C1 segment of cervical spinal cord (tissue), 14 donors: ENCODE measurements at regions not wholly inside any gene's neighbourhood (a gene's known extent, or its start where the extent isn't known, plus 50 kb on each side); places are given as distances from the start of the nearest gene placed in this dataset.
"Not testable (repeated sequence)": the region's sequence is repeated elsewhere in the genome, so short reads cannot be mapped to it uniquely, and the experiment has no call there.

ENCODE experiments used
- DNase-seq, 14 donors: peaks; one replicate each; lab custom pipeline; 2025; lab: John Stamatoyannopoulos, UW

DNA sequence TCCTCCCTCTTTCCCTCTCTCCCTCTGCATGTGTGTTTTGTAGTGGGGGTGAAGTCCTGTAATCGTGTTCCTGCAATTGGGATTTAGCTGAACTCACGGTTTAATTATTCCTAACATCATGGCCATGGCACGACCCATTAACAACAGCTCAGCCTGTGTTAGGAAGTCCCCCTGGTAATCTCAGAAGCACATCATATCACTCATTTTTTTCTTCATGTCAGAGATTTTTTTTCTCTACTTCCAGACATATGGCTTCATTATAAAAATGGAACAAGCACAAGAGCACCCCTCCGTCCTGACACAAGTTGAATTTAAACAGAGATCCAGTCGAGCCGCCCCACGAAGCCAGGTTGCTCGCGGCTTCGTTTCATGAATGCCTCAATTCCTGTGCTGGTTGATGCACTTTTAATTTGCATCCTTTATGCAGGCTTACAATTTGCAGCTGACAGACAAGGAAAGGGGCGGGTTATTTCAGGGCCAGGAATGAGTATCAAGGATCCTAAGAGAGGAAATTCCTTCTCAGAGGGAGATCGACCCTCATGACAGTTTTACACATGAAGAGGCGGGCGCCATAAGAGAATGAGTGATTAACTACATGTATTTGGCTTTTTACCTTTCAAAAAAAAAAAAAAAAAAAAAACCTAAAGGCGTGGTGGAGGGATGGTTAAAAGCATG is 192.9 kb downstream of the MAF start:
- DNase-seq = no peak

DNA sequence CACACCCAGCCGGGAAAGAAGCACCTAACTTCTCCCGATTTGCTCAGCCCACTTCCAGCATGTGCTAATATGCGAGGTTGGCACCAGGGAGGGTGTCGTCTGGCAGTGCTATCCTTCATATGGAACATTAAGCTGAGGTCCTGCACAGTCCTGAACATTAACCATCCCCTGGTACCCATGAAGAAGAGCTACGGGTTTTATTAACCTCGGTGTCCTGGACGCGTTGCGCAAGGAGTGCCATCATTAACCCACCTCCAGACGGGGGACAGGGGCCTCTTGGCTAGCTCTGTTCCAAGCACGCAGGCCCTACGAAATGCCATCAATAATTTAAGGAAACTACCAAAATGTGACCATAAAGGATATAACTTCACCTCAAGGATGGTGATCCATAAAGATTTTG is 193.5 kb downstream of the MAF start:
- no peak for DNase-seq

DNA sequence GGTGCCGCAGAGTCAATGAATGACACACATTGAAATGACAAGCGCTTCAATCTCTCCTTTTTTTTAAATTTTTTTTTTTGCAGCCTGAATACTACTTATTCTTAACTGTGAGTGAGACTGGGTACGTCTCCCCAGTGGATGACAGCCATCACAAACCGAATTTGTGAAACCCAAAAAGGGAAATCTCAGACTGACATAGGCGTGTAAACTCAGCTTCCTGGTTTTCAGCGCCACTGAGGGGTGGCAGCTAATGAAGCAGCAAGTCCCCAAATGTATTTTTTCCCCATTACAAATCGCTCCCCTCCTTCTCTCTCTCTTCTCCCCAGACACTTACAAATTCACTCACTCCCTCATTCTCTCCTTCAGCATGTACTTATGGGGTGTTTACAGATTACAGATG is 196.0 kb downstream of the MAF start:
- no peak for DNase-seq

DNA sequence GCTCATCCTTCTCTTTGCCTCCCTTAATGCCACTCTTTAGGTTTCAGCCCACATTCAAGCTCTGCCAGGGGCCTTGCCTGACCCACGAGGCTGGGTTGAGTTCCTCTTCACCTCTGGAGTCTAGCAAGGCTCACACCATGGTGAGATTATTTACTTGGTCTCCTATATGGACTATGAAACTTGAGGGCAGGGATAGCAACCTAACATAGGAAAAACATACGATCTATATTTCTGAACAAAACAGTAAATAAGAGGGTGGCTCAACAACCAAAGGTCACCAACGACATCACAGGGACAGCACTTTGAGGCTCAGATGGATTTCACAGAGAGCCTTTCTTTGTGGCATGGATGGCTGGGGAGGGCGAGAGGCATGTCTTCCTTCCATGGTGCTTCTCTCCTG is 197.0 kb downstream of the MAF start:
- DNase-seq = no peak

DNA sequence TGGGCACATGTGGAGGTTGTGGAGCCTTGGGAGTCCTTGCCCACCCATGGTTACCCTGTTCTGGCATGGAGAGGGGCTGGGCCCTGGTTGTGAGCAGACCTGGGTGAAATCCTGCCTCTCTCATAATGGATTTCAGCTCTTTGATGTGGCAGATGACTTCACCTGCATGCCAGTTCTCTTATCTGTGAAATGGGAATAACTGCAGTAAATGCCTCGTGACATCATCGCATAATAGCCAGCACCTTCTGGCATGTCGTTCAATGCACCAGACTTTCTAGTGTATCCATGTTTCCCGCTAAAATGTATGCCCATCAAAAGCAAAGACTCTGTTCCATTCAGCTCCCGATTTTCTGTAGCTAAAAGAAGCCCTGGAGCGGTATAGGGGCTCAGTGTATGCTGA is 197.6 kb downstream of the MAF start:
- DNase-seq = no peak

DNA sequence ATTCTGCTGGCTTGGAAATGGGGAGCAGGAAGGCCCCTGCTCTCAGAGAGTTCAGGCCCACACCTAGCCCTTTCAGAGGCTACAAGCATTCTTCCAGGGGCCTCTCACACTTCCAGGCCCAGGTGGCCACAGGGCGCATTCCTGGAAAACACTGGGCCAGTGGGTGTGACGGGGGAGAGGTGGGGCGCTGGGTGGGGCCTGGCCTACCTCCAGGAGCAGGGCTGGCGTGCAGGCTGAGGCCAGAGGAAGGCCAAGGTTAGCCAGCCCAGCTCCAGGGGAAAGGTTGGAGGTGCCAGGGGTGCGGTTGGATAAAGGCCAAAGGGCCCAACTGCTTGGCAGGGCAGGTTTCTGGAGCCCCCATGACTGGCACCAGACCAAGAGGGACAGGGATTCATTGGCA is 198.2 kb downstream of the MAF start:
- DNase-seq = no peak

DNA sequence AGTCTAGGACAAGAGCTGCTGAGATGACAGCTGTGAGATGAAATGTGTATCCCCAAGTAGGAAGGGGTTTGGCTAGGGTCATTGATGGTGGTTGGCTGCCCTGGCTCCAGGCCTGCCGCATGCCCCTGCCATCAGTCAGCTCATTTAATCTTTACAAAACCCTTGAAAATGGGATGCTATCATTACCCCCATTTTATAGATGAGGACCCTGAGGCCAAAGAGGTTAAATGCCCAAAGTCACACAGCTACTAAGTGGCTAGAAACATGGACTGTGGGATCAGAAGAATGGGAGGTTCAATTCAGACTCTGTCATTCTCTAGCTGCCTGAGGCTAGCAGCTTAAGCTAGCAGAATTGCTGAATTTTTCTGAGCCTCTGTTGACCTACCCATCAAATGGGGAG is 198.8 kb downstream of the MAF start:
- DNase-seq = no peak

DNA sequence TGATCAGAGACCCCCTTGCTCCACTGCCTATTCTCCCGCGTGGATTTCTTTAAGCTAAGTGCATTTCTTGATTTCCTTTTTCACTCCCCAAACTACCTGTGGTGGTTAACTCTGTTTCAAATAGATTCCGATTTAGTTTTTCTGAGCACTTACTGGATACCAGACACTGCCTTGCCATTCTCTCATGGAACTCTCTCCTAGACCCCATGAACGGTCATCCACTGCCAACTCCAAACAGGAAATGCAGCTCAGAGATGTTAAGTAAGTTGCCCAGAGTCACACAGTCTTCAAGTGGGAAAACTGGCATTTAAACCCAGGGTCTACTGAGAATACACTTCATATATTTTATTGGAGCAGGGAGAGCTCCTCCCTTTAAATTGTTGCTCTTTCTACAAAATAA is 199.4 kb downstream of the MAF start:
- no peak for DNase-seq

DNA sequence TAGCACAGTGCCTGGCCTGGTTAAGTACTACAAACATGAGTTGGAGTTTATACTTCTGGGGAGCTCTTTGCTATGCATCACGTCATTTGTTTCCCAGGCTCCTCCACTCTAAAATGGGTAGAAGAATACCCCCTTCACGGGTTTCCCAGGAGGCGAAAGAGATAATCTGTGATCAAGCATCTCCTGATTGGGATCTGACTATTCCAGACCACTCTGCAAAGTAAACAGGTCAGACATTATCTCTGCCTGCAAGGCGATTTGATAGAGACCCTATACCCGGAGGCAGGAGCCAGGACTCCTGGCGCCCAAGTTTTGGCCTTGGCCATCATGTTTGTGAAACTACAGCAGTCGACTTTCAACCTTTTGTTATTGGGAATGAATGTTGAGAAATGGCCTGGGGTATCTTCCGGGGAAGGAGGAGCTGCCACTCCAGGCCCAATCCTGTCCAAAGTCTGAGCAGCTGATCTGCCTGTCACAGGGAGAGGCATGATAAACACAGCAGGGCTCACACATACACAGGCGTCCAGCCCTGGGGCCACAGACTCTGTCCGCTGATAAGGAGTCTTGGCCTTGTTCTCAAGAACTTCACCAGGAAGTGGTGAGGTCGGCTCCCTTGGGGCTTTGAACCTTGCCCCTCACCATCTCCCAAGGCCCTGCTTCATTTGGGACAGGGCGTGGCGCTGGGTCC is 199.9 kb downstream of the MAF start:
- no peak for DNase-seq

DNA sequence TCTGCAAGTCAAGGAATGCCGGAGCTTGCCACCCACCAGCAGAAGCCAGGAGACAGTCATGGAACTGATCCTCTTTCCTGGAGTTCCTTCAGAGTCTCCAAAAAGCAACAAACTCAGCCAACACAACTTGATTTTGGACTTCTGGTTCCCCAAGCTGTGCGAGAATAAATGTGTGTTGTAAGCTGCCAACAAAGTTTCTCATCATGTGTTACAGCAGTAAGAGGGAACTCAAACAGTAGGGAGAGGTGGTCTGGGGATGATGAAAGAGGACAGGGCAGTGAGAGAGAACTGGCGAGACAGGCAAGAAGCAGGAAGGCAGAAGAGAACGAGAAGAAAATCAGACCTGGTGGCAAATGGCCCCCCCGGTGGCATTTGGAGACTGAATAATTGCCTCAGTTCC is 204.9 kb downstream of the MAF start:
- peak in 1 of 14 donors; percentile 13 for DNase-seq

DNA sequence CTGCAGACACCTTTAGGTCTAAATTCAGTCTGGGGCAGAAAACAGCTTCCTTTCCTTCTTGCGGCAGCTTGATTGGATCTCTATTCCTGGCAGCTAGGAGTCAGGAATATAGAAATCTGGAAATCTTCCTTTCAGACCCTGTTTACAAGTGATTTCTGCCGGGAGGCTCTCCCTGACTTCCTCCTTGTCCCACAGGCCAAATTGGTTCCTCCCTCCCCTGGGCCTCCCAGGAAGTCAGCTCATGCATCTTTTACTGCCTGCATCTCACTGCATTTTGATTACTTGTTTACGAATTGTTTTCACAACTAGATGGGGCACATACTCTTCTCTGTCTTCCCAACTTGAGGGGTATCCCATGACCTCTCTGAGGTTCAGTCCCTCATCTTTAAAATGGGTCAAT is 206.3 kb downstream of the MAF start:
- no peak for DNase-seq

DNA sequence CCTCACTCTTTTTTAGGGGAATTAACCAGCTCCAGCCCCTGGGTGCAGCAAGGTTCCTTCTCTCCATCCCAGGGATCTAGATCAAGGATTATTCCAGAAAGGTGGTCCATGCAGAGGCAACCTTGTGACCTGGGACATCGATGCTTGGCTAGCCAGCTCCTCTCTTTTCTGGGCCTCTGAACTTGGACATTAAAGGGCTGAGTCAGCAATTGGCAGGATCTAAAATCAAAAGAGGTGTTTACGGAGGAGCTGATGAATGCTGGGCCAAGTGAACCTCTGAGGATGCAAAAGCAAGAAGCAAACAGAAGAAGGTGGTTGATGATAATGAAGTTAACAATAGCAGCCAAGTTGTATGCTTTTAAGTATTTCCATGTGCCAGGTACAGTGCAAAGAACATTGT is 207.0 kb downstream of the MAF start:
- no peak for DNase-seq

DNA sequence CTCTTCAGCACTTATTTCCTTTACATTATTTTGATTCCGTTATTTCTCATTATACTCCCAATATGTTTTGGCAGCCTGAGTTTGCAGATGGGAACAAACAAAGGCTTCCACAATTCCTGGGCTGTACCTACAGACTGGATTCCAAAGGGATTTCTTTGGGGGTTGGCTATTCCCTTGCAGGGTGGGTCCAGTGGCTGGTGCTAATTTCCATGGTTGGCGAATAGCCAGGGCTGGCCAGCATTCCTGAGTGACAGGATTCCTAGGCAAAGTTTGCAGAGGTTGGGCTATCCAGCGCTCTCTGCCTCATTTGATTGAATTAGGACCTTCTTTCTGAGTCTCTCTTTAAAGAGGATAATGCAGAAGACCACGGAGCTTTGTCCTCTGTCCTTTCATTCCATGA is 207.4 kb downstream of the MAF start:
- DNase-seq = no peak

DNA sequence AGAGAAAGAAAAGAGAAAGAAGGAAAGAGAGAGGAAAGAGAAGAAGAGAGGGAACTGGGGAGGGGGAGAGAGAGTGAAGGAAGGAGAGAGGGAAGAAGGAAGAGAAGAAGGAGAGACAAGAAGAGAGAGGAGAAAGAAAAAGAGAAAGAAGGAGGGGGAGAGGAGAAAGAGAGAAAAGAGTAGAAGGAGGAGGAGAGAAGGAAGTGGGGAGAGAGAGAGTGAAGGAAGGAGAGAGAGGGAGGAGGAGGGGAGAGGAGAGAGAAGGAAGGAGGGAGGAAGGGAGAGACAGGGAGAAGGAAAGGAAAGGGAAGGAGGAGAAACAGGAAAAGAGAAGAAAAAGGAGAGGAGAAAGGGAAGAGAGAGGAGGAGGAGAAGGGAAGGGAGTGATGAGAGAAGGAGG is 208.5 kb downstream of the MAF start:
- DNase-seq = no peak

DNA sequence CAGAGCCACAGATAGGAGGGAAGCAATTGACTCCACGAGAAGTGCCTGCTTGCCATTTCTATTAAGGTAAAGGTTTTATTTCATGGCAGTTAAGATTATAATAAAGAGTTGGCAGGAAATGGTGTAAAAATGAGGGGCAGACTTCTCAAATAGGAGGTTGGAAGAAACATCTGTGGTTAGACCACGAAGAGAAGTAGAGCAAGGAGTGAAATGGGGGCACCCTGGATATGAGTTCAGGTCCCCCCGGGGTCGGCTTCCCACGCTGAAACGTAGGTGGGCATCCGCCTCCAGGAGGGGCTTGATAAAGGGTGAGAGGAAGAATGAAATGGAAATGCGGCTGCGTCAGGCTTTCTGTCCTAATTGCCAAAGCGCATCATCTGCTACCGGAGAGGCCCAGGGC is 209.1 kb downstream of the MAF start:
- DNase-seq = no peak

DNA sequence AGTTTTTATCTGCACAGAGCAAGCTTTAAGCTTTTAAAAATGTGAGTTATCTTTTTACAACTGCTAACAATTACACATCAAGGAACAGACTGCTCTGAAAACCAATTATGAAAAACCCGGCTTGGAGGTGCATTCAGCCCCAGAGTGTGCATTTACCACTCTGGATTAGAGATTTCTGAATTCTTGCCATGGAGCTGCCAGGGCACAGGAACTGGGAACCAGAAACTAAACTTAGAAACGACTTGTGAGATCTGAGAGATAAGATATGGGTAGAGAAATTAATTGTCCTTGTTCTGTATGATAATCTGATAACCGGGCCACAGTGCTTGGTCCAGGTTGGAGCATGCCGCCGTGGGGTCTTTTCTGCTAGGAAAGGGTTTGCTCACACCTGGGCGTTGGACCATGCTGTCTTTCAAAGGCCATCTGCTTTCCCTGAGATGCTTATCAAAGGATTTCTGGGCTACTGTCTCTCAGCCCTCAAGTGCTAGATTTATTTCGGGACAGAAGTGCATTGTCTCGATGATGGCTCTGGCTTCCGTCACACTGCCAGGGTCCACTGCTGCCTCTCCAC is 210.0 kb downstream of the MAF start:
- DNase-seq = peak in 1 of 14 donors; percentile 36

DNA sequence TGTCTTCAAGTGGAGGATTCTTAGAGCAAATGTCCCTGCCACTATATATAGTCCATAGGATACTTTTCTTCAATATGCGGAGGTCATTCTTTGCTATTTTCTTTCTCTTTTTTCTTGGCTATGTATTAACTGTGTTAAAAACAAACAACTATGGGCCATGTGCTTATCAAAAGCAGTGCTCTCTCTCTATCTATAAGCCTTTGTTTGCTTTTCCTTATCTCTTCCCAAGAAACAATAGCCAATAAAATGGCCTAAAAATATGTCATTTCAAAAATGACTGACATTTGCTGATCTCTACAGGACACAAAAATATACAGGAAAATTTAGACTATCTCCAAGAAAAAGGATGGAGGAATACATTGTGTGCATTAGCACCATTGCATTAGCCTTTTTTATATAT is 212.1 kb downstream of the MAF start:
- no peak for DNase-seq

DNA sequence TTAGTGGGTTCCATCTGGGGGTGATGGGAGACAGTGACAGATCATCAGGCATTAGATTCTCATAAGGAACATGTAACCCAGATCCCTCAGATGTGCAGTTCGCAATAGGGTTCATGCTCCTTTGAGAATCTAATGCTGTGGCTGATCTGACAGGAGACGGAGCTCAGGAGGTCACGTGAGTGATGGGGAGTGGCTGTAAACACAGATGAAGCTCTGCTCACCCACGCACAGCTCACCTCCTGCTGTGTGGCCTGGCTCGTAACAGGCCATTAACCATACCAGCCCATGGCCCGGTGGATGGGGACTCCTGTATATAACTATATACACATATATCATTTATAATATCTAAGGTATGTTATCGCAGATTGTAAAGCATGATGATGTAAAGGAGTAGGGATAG is 214.2 kb downstream of the MAF start:
- no peak for DNase-seq

DNA sequence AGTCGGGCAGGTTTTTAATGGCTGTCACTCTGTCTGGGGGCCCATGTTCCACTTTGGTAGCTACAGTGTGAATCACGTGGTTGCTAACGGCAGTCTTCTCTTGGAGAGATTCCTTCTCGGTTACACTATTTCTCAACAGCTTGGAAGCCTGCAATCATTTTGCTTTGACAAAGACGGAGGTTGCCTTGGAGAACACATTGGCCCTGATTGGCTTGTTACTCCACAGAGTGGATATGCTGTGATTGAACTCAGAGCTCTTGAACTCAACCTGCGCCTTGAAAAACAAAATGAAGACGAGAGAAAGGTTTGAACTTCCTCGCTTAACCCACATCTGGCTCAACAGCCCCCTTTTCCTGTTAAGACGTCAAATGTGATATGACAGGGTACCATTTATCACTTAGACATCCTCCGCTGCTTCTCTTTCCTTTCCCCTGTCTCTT is 218.9 kb downstream of the MAF start:
- peak in 3 of 14 donors; percentile 8 to 23 (median 10) for DNase-seq

DNA sequence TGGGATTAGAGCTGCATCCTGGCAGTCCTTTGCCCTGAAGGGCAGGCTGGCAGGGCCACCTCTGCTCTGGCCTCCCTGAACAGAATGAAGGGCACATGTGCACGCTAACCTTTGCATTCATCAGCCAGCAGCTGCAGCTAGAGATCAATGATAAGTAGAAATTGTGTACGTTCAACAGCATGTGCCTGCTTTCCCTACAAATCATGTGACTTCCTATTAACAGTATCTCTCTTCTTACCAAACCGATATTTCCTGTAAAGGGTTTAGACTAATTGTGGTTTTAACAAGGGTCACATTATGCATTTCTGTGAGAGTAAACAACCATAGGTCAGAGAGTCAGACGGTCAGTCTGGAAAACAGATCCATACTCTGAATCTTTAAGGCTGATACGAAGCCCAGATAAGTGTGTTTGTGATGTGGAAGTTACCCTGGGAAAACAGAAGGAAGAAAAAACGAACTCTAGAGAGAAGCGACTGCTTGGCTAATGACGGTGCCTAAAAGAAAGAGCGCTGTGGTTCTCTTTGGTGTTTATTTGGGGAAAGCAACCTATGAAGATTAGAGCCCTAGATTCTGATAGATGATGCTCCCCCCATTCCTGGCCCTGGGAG is 219.4 kb downstream of the MAF start:
- no peak for DNase-seq

DNA sequence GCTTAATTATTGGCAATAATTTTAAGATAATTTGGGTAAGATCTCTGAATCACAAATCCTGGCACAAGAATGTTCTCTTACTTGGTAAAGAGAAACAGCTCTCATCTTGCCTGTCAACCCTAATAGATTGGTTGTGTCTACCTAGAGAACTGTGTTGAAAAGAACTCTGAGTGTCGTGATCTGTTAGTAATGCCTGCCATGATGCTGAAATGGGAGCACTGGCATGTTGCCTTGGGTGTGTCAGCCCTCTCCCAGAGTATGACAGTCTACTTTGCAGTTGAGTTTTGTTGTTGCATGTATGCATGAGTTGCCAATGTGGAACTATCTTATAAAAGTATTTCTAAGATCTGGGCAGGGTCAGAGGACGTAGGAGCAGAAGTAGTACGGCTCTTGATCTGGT is 221.4 kb downstream of the MAF start:
- DNase-seq = no peak

DNA sequence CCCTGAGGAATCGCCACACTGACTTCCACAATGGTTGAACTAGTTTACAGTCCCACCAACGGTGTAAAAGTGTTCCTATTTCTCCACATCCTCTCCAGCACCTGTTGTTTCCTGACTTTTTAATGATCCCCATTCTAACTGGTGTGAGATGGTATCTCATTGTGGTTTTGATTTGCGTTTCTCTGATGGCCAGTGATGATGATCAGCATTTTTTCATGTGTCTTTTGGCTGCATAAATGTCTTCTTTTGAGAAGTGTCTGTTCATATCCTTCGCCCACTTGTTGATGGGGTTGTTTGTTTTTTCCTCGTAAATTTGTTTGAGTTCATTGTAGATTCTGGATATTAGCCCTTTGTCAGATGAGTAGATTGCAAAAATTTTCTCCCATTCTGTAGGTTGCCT is 223.5 kb downstream of the MAF start:
- not testable (repeated sequence) for DNase-seq

DNA sequence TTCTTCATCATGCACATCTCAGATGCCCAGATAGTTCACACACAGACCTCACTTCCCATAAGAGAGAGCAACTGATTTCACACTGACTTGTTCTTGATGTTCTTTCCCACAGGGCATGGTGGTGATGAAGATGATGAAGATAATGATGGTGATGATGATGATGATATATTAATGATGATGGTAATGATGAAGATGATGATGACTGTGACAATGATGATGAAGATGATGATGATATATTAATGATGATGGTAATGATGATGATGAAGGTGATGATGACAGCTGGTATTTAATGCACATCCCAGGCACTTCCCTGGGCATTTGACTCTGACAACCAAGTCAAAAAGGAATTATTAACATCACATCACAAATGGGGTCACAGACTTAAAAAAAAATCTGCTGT is 225.2 kb downstream of the MAF start:
- no peak for DNase-seq
